Activated B cell treated with CpG ODN at 0.5 μM for 24 hours (primary cell): ENCODE measurements at regions not wholly inside any gene's neighbourhood (a gene's known extent, or its start where the extent isn't known, plus 50 kb on each side); places are given as distances from the start of the nearest gene placed in this dataset.

ENCODE experiments used
- ATAC-seq: fragments of 200-7000 bp; cut with Tn5 transposase; one replicate; pipeline ENCODE4 v1.10.0; 2021; ENCODE audit warnings: low read depth, mild to moderate bottlenecking, moderate library complexity
- CTCF ChIA-PET: fragments of 350-600 bp; sonication (Branson Sonifier 250); formaldehyde crosslinking; loops from one replicate; lab custom pipeline; 2021; ENCODE audit warnings: antibody characterized with exemption; lab: Charles Lee
- POLR2A ChIA-PET: fragments of 350-600 bp; sonication (Branson Sonifier 250); formaldehyde crosslinking; loops from one replicate; lab custom pipeline; 2021; ENCODE audit warnings: antibody characterized with exemption; lab: Charles Lee
- DNase-seq: peaks from one replicate; pipeline ENCODE4 v3.0.0; 2022
- H3K27ac Mint-ChIP-seq: one replicate; pipeline ENCODE4 v1.8.0; 2020; ENCODE audit warnings: mixed read lengths
- H3K27me3 Mint-ChIP-seq: one replicate; pipeline ENCODE4 v1.8.0; 2021; ENCODE audit warnings: mixed read lengths
- H3K36me3 Mint-ChIP-seq: one replicate; pipeline ENCODE4 v1.8.0; 2021; ENCODE audit warnings: low read depth, mixed read lengths
- H3K4me1 Mint-ChIP-seq: one replicate; pipeline ENCODE4 v1.8.0; 2021; ENCODE audit warnings: mixed read lengths
- H3K4me3 Mint-ChIP-seq: one replicate; pipeline ENCODE4 v1.8.0; 2020; ENCODE audit warnings: mild to moderate bottlenecking, mixed read lengths
- H3K9me3 Mint-ChIP-seq: one replicate; pipeline ENCODE4 v1.8.0; 2020; ENCODE audit warnings: mixed read lengths
- CTCF ChIP-seq: fragments of 200-600 bp; IDR thresholded peaks from one replicate; pipeline ENCODE4 v1.8.0; 2022; ENCODE audit warnings: antibody characterized with exemption, mild to moderate bottlenecking
- intact Hi-C: fragments of 100-400 bp; cut with micrococcal nuclease; formaldehyde crosslinking; loops from one replicate; pipeline ENCODE4 v1.15.1; 2024

DNA sequence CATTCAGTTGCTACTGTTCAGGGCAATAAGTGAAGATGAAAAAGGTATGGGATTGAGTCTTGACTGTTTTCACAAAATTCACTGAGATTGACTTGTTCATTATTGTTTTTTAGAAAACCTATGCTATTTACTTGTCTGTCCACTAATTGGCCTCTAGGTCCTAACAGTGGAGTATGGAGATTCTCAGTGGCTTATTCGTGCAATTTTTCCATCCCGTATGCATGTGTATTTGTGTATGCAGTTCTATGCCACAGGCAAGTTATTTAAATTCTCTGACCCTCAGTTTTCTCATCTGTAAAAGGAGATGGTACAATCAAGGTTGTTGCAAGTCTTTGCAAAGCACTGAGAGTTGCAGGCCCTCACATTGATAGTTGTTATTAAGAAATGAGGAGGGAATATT, 151.0 kb downstream of the BBOX1 start:
- ATAC-seq: no peak
- H3K9me3 Mint-ChIP-seq: no peaks in the 10 kb centered on the region
- no peak overlapping the region for H3K27ac Mint-ChIP-seq
- DNase-seq: no peak
- ChIA-PET CTCF (no interaction called here), POLR2A (no interaction called here)
- H3K4me1 Mint-ChIP-seq: no peaks in the 10 kb centered on the region
- H3K27me3 Mint-ChIP-seq: peaks cover 17% of the 10 kb centered on the region
- intact Hi-C loops: no loop called here
- TF ChIP-seq CTCF: no peak
- no peaks in the 10 kb centered on the region for H3K36me3 Mint-ChIP-seq
- H3K4me3 Mint-ChIP-seq: no peak overlapping the region

DNA sequence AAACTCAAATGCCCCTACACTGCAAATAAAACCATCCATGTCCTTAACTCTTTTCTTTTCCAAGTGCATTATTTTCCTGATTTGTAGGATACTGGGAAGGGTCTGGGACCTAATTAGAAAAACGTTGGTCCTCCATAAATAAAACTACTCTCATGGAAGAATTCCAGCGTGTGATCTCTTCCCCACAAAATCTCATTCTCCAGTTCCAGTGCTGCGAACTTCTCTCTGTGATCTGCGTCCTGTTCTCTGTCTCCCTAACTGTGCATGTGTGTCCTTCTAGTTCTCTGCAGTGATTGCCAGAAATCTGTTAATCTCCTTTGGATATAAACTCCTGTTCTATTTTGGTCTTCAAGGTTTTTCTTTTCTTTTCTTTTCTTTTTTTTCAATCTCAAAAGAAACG, 148.1 kb downstream of the BBOX1 start:
- no peaks in the 10 kb centered on the region for H3K36me3 Mint-ChIP-seq
- H3K27me3 Mint-ChIP-seq: peaks cover 14% of the 10 kb centered on the region
- no peak for DNase-seq
- H3K27ac Mint-ChIP-seq: no peak overlapping the region
- TF ChIP-seq CTCF: no peak
- no peaks in the 10 kb centered on the region for H3K9me3 Mint-ChIP-seq
- no peak for ATAC-seq
- POLR2A ChIA-PET: no interaction called here
- no peaks in the 10 kb centered on the region for H3K4me1 Mint-ChIP-seq
- no peak overlapping the region for H3K4me3 Mint-ChIP-seq
- intact Hi-C loops: loop anchor here (5.0 to 10.0 kb wide), 2 partner anchors 44 to 176 kb away; partner anchors contain the start of gene CCDC34
- CTCF ChIA-PET: no interaction called here

DNA sequence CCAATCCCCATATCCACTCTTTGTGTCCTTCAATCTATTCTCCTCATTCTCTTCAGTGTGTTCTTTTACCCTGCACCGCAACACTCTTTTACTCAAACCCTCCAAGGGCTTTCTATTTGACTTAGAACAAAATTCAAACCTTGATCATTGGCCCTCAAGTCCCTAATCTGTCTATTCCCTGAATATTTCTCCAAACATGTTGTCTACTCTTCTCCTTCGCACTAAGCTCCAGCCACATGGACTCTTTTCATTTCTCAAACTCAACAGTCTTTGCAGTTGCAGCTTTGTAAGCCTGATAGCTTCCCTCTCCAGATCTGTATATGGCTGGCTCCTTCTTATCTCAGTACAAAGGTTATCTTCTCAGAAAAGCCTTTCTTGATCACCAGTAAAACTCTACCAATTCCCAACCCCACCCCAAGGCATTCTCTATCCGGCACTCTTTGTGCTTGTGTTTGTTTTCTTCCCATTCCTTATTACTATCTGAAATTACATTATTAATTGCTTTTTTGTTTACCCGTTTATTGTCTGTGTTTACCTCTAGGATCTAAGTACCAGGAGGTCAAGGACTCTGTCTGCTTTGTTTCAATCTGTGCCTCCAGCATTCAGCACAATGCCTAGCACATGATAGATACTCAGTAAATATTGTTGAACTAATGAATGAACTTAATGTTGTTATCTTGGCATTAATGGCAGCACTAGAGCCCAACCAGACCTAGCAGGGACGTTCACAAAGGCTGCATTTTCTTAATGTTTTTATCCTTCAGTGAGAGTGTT, 147.4 kb downstream of the BBOX1 start:
- CTCF ChIA-PET: no interaction called here
- ATAC-seq: no peak
- Mint-ChIP-seq H3K27ac (no peak overlapping the region), H3K9me3 (no peaks in the 10 kb centered on the region), H3K4me3 (no peak overlapping the region), H3K4me1 (no peaks in the 10 kb centered on the region), H3K36me3 (no peaks in the 10 kb centered on the region), H3K27me3 (peaks cover 14% of the 10 kb centered on the region)
- intact Hi-C loops: loop anchor here (5.0 to 10.0 kb wide), 2 partner anchors 44 to 177 kb away; partner anchors contain the start of gene CCDC34
- POLR2A ChIA-PET: no interaction called here
- TF ChIP-seq CTCF: no peak
- DNase-seq: no peak

- no peak for ATAC-seq
Observed at GRCh38 chr11:27187075-27187847, 146.6 kb downstream of the BBOX1 start.

More at GRCh38 chr11:27187075-27187847, 146.6 kb downstream of the BBOX1 start:
- no peak for DNase-seq
- TF ChIP-seq CTCF: no peak
- ChIA-PET POLR2A (no interaction called here), CTCF (interaction anchor here (5.2 kb wide), 1 partner anchor 298 kb away, joined by 95 read pairs; no protein-coding TSS in a partner anchor)
- Mint-ChIP-seq H3K36me3 (no peaks in the 10 kb centered on the region), H3K27me3 (peaks cover 14% of the 10 kb centered on the region), H3K4me3 (no peak overlapping the region), H3K9me3 (no peaks in the 10 kb centered on the region), H3K27ac (no peak overlapping the region), H3K4me1 (no peaks in the 10 kb centered on the region)
- intact Hi-C loops: loop anchor here (5.0 to 10.0 kb wide), 2 partner anchors 45 to 178 kb away; partner anchors contain the start of gene CCDC34
